LNCaP clone FGC (cell line): ENCODE measurements at regions not wholly inside any gene's neighbourhood (a gene's known extent, or its start where the extent isn't known, plus 50 kb on each side); places are given as distances from the start of the nearest gene placed in this dataset.

ENCODE experiments used
- DNase-seq: peaks from one replicate; pipeline ENCODE4 v3.0.0-alpha.2; 2011; ENCODE audit warnings: low read depth
- H3K4me3 ChIP-seq: 2 replicates; pipeline ENCODE4 v1.5.1; 2011; ENCODE audit warnings: mild to moderate bottlenecking, low read depth, low read length, control low read depth
- CTCF ChIP-seq: IDR thresholded peaks from 2 replicates; pipeline ENCODE4 v1.5.1; 2012; ENCODE audit warnings: mild to moderate bottlenecking; ENCODE audit not compliant: control insufficient read depth, insufficient read depth; ENCODE audit errors: extremely low read depth

GRCh38 chr14:35921745-35922144, 95.6 kb downstream of the BRMS1L start:
- no peak for DNase-seq
- H3K4me3 ChIP-seq: no peak overlapping the region
- TF ChIP-seq CTCF: no peak
